Spleen (tissue), 11 donors: ENCODE measurements at regions not wholly inside any gene's neighbourhood (a gene's known extent, or its start where the extent isn't known, plus 50 kb on each side); places are given as distances from the start of the nearest gene placed in this dataset.
"Not testable (repeated sequence)": the region's sequence is repeated elsewhere in the genome, so short reads cannot be mapped to it uniquely, and the experiment has no call there.

ENCODE experiments used
- DNase-seq: peaks from one replicate; pipeline ENCODE4 v3.0.0-alpha.2; 2020
- H3K27ac ChIP-seq, 8 donors: fragments of 200-600 bp; sonication (generic) in 7 of 8; 1 replicate in 4 of 8; 2 replicates in 4 of 8; pipeline versions ENCODE4 v1.5.0 to v1.8.0; 2016 to 2021; ENCODE audit warnings: inconsistent platforms in 4 of 8, mild to moderate bottlenecking in 4 of 8, moderate library complexity in 1 of 8
- H3K27me3 ChIP-seq, 7 donors: fragments of 200-600 bp; sonication (generic) in 6 of 7; replicated peaks in 1 of 7; 1 replicate in 4 of 7; 2 replicates in 3 of 7; pipeline versions ENCODE4 v1.5.0 to v1.8.0; 2016 to 2021; ENCODE audit warnings: inconsistent platforms in 3 of 7, mild to moderate bottlenecking in 1 of 7
- H3K36me3 ChIP-seq, 6 donors: fragments of 200-600 bp; sonication (generic) in 5 of 6; 1 replicate in 4 of 6; 2 replicates in 2 of 6; pipeline versions ENCODE4 v1.5.0 to v1.8.0; 2016 to 2021; ENCODE audit warnings: inconsistent platforms in 2 of 6
- H3K4me1 ChIP-seq, 6 donors: fragments of 200-600 bp; sonication (generic) in 5 of 6; 1 replicate in 3 of 6; 2 replicates in 3 of 6; pipeline versions ENCODE4 v1.5.0 to v1.8.0; 2016 to 2021; ENCODE audit warnings: inconsistent platforms in 3 of 6
- H3K4me3 ChIP-seq, 8 donors: fragments of 200-600 bp; sonication (generic) in 7 of 8; 1 replicate in 4 of 8; 2 replicates in 4 of 8; pipeline versions ENCODE4 v1.5.0 to v1.8.0; 2016 to 2021; ENCODE audit warnings: inconsistent platforms in 4 of 8, mild to moderate bottlenecking in 4 of 8, moderate library complexity in 2 of 8
- H3K9me3 ChIP-seq, 8 donors: fragments of 200-600 bp; sonication (generic) in 7 of 8; 1 replicate in 4 of 8; 2 replicates in 4 of 8; pipeline versions ENCODE4 v1.5.0 to v1.8.0; 2016 to 2021; ENCODE audit warnings: inconsistent platforms in 4 of 8
- POLR2A ChIP-seq, 3 donors: fragments of 450-650 bp; IDR thresholded peaks; one replicate each; pipeline ENCODE4 v1.5.1; 2017; ENCODE audit warnings: antibody characterized with exemption in 3 of 3, mild to moderate bottlenecking in 1 of 3
- POLR2AphosphoS5 ChIP-seq, 3 donors: sonication (generic); formaldehyde crosslinking; IDR thresholded peaks; one replicate each; pipeline ENCODE4 v1.5.1; 2017; ENCODE audit warnings: antibody characterized with exemption in 3 of 3
- WGBS, 5 donors: extraction: QIAGEN DNeasy Blood & Tissue Kit in 3 of 5; methylation state at CpG; one replicate each; pipeline versions ENCODE4 v1.1.5 to v1.1.7; 2013 to 2018; 5-methylcytosine and 5-hydroxymethylcytosine counted together
- intact Hi-C: fragments of 100-400 bp; cut with DNase I; formaldehyde crosslinking; loops from one replicate; pipeline ENCODE4 v1.15.0; 2023; ENCODE audit warnings: low total_unique reads
- TF ChIP-seq, protein P1 (sequence below), 11 experiments: fragments of 200-600 bp in 7 of 11; fragments of 450-650 bp in 4 of 11; sonication (generic) in 4 of 11; IDR thresholded peaks in 8 of 11; conservative IDR thresholded peaks in 3 of 11; 1 replicate in 7 of 11; 2 replicates in 4 of 11; pipeline versions ENCODE4 v1.4.0 to v1.8.0; 2016 to 2021; ENCODE audit warnings: antibody characterized with exemption in 11 of 11, inconsistent platforms in 4 of 11, mild to moderate bottlenecking in 1 of 11
- donor health status: healthy with polysubstance abuse.
- donor health status: DM: no; HTN: no; CAD: no; lungs with moderate emphysema.
- donor health status: DM: no; HTN: no; CAD: no.
- donor health status: Bipolar disorder and iron deficiency.
- donor health status: healthy.
- donor health status: DM: no; HTN: no; CAD: no.
- donor health status: DM: yes; HTN: yes; CAD: no.

DNA sequence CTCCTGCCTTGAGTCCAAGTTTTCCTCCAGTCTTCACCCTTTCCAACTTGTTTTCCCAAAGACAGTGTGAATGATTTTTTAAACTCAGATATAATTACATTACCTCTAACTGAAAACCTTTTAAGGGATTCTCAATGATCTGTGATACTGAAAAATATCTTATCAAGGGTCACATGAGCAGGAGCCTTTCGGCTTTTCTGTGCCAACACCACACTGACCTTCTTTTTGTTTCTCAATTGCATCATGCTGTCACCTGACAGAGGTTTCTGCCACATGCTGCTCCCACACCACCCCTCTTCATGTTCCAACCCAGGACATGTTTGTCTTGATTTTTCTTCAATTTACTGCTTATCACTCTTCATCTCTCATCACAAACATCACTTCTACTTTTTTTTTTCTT lies 820.0 kb downstream of the PRELID2 start:
- Histone ChIP-seq H3K27ac (no peak overlapping the region), H3K36me3 (no peaks in the 10 kb centered on the region), H3K4me1 (no peaks in the 10 kb centered on the region), H3K27me3 (no peaks in the 10 kb centered on the region), H3K4me3 (no peak overlapping the region), H3K9me3 (no peaks in the 10 kb centered on the region)
- no peak for DNase-seq
- TF ChIP-seq POLR2A (IDR thresholded peaks at IDR 0.05) (no peak), POLR2AphosphoS5 (IDR thresholded peaks at IDR 0.05) (no peak)
- TF ChIP-seq, protein P1, sequence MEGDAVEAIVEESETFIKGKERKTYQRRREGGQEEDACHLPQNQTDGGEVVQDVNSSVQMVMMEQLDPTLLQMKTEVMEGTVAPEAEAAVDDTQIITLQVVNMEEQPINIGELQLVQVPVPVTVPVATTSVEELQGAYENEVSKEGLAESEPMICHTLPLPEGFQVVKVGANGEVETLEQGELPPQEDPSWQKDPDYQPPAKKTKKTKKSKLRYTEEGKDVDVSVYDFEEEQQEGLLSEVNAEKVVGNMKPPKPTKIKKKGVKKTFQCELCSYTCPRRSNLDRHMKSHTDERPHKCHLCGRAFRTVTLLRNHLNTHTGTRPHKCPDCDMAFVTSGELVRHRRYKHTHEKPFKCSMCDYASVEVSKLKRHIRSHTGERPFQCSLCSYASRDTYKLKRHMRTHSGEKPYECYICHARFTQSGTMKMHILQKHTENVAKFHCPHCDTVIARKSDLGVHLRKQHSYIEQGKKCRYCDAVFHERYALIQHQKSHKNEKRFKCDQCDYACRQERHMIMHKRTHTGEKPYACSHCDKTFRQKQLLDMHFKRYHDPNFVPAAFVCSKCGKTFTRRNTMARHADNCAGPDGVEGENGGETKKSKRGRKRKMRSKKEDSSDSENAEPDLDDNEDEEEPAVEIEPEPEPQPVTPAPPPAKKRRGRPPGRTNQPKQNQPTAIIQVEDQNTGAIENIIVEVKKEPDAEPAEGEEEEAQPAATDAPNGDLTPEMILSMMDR (IDR thresholded peaks at IDR 0.05 in 8 of 11, conservative IDR thresholded peaks at IDR 0.05 in 3 of 11), result no peak
- intact Hi-C loops, result no loop called here
- WGBS, 5 donors, result 78 to 88% (median 85%) methylated on average over 1 of the region's 1 CpG

DNA sequence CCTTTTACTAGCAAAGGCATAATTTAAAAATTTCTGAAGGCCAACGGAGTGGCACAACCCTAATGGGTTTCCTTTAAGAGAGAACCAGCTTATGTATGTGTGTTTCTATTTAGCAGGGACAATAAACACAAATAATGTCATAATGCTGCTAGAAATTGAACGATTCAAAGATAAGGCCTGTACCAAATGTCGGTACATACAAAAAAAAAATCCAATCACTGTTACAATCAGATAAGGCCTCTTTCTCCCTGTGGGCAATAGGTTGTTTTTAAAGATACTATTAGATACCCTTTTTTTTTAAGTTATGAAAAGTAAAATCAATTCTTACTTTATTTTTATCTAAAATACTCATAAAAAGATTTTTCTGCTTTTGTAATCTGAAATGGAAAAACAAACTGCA lies 821.0 kb downstream of the PRELID2 start:
- TF ChIP-seq POLR2AphosphoS5 (IDR thresholded peaks at IDR 0.05), result no peak
- TF ChIP-seq POLR2A (IDR thresholded peaks at IDR 0.05), result no peak
- TF ChIP-seq, protein P1 (IDR thresholded peaks at IDR 0.05 in 8 of 11, conservative IDR thresholded peaks at IDR 0.05 in 3 of 11), result no peak
- Histone ChIP-seq H3K4me3 (no peak overlapping the region), H3K4me1 (no peaks in the 10 kb centered on the region), H3K36me3 (no peaks in the 10 kb centered on the region), H3K27ac (no peak overlapping the region), H3K27me3 (no peaks in the 10 kb centered on the region), H3K9me3 (no peaks in the 10 kb centered on the region)
- WGBS, 5 donors, result 82 to 93% (median 86%) methylated on average over 3 of the region's 3 CpGs
- intact Hi-C loops, result no loop called here
- DNase-seq, result no peak

DNA sequence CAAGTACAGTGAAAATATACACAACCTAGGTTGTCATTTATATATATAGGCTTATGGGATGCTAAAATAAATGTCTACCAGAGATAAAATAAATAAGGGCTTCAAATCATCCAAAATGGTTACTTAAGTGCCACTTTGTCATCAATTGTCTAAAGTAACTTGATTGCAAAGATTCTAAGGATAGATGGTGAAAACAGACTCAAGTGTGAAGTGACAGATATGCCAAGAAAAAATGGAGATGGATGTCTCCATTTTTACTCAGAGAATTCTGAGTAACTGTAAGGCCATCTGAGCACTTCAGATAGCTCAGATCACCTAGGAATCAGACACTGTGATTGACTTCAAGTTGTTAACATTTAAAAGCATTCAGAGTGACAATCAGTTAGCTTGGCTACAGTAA lies 824.3 kb downstream of the PRELID2 start:
- Histone ChIP-seq H3K4me1 (no peaks in the 10 kb centered on the region), H3K9me3 (peaks cover 0 to 10% (median 5%) of the 10 kb centered on the region in 8 donors), H3K36me3 (no peaks in the 10 kb centered on the region), H3K27ac (no peak overlapping the region), H3K4me3 (no peak overlapping the region), H3K27me3 (no peaks in the 10 kb centered on the region)
- intact Hi-C loops, result no loop called here
- TF ChIP-seq POLR2AphosphoS5 (IDR thresholded peaks at IDR 0.05) (no peak), POLR2A (IDR thresholded peaks at IDR 0.05) (no peak)
- TF ChIP-seq, protein P1 (IDR thresholded peaks at IDR 0.05 in 8 of 11, conservative IDR thresholded peaks at IDR 0.05 in 3 of 11), result no peak
- DNase-seq, result no peak

DNA sequence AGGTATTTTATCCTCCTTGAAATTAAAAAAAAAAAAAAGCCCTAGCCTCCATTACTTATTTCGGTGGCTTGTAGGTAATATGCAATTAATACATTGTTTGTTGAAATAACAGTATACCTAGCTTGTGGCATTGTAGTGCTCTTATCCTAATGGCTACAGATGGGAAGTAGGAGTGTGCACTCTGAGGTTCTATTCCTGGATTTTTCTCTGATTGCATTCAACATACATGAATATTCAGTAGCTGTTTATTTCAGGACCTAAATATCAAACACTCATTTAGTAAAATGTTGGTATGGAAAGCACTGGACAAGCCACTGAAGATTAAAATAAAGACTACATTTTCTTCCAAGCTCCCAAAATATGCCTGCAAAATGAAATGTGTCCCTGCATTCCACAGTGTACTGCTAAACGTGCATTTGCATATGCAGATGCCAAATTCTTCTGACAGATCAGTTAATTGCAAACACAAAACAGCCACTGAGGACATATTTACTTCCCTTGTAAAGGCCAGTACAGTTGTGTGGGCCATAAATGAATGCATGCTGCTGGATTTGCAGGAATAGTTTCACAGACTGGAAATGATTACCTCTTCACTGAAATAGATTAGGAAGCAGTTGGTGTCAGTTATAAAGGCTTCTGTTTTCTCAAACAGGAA lies 826.1 kb downstream of the PRELID2 start:
- Histone ChIP-seq H3K36me3 (no peaks in the 10 kb centered on the region), H3K27me3 (no peaks in the 10 kb centered on the region), H3K4me1 (no peaks in the 10 kb centered on the region), H3K9me3 (peaks cover 0 to 18% (median 10%) of the 10 kb centered on the region in 8 donors), H3K27ac (no peak overlapping the region), H3K4me3 (no peak overlapping the region)
- DNase-seq, result no peak
- 63 to 84% (median 69%) methylated on average over 2 of the region's 2 CpGs for WGBS, 5 donors
- intact Hi-C loops, result no loop called here
- TF ChIP-seq, protein P1 (IDR thresholded peaks at IDR 0.05 in 8 of 11, conservative IDR thresholded peaks at IDR 0.05 in 3 of 11), result no peak
- TF ChIP-seq POLR2A (IDR thresholded peaks at IDR 0.05) (no peak), POLR2AphosphoS5 (IDR thresholded peaks at IDR 0.05) (no peak)

DNA sequence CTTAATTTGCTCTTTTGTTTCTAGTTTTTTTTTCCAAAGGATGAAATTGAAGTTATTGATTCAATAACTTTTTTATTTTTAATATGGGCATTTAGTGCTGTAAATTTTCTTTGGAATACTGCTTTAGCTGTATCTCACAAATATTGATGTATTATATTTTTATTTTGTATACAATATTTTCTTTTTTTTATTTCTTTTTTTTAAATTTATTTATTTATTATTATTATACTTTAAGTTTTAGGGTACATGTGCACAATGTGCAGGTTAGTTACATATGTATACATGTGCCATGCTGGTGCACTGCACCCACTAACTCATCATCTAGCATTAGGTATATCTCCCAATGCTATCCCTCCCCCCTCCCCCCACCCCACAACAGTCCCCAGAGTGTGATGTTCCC lies 823.7 kb downstream of the KCTD16 start:
- H3K27ac ChIP-seq, DNase-seq, intact Hi-C loops, H3K4me3 ChIP-seq, H3K4me1 ChIP-seq, H3K27me3 ChIP-seq, H3K36me3 ChIP-seq: not testable (repeated sequence)
- peaks cover 0 to 18% (median 8%) of the 10 kb centered on the region in 8 donors for H3K9me3 ChIP-seq
